Right atrium auricular region (tissue), 2 donors: ENCODE measurements at regions not wholly inside any gene's neighbourhood (a gene's known extent, or its start where the extent isn't known, plus 50 kb on each side); places are given as distances from the start of the nearest gene placed in this dataset.
"Not testable (repeated sequence)": the region's sequence is repeated elsewhere in the genome, so short reads cannot be mapped to it uniquely, and the experiment has no call there.

Experiments used
- DNase-seq: peaks from one replicate; pipeline ENCODE4 v3.0.0-alpha.2; 2019; ENCODE audit warnings: low spot score
- H3K27ac ChIP-seq, 2 donors: fragments of 200-600 bp; sonication (generic); 1 replicate in 1 of 2; 2 replicates in 1 of 2; pipeline ENCODE4 v1.5.1; 2016 to 2019
- H3K27me3 ChIP-seq, 2 donors: fragments of 200-600 bp; sonication (generic); one replicate each; pipeline versions ENCODE4 v1.5.1 to v1.6.0; 2017 to 2019
- H3K36me3 ChIP-seq: fragments of 200-600 bp; sonication (generic); one replicate; pipeline ENCODE4 v1.5.1; 2016
- H3K4me1 ChIP-seq, 2 donors: fragments of 200-600 bp; sonication (generic); one replicate each; pipeline versions ENCODE4 v1.5.1 to v1.6.0; 2017 to 2019
- H3K4me3 ChIP-seq, 2 donors: fragments of 200-600 bp; sonication (generic); 1 replicate in 1 of 2; 2 replicates in 1 of 2; pipeline ENCODE4 v1.5.1; 2017 to 2019; ENCODE audit warnings: mild to moderate bottlenecking in 1 of 2, moderate library complexity in 1 of 2
- H3K9me3 ChIP-seq, 2 donors: fragments of 200-600 bp; sonication (generic); one replicate each; pipeline ENCODE4 v1.5.1; 2019
- CTCF ChIP-seq, 2 donors: fragments of 200-600 bp; sonication (generic); IDR thresholded peaks; one replicate each; pipeline ENCODE4 v1.5.1; 2019; ENCODE audit warnings: antibody characterized with exemption in 2 of 2

DNA sequence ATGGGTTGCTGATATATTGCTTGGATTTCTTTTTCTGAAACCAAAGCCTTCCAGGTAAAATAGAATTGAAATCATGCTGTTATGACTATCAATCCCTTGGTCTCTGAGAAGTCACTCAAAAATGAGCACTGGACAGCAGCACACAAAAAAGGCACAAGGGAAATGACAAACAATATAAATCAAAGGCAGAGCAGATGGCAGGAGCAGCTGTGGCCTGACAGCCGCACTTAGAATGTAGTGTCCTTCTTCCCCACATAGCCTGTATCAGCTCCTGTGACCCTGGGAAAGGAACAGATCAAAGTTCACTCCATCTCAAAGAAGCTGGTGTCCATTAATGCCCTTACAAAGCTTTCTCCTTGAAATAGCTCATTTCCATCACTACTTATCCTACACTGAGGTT, 326.7 kb downstream of the SUCLG1 start:
- no peaks in the 10 kb centered on the region for H3K9me3 ChIP-seq
- no peaks in the 10 kb centered on the region for H3K27me3 ChIP-seq
- no peaks in the 10 kb centered on the region for H3K36me3 ChIP-seq
- no peak overlapping the region for H3K4me3 ChIP-seq
- H3K4me1 ChIP-seq = no peaks in the 10 kb centered on the region
- no peak for DNase-seq
- no peak for TF ChIP-seq CTCF (IDR thresholded peaks at IDR 0.05)
- H3K27ac ChIP-seq = no peak overlapping the region

DNA sequence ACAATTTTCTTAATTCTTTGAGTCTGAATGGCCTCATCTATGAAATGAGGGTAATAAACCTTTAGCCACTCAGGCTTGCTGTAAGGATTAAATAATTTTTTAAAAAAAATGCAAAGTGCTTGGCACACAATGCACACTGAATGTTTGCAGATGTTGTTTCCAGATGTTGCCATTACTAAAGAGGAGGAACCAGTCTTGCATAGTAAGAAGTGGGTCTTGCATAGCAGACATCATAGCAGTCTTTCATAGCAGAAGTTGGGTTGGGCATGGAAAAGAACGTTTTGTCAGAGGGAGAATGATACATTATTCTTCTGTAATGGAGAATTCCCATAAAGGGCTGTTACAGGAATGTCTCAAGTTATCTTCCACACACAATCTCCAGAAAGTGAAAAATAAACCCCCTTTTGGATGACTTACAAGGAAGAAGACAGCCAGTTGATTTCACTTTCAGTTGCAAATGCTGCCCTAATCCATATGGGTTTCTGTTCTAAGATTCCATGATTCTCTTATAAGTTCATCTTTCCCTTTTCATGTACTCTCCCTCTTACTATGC, 327.7 kb downstream of the SUCLG1 start:
- DNase-seq = no peak
- Histone ChIP-seq H3K4me1 (no peaks in the 10 kb centered on the region), H3K9me3 (no peaks in the 10 kb centered on the region), H3K27ac (no peak overlapping the region), H3K4me3 (no peak overlapping the region), H3K36me3 (no peaks in the 10 kb centered on the region), H3K27me3 (no peaks in the 10 kb centered on the region)
- no peak for TF ChIP-seq CTCF (IDR thresholded peaks at IDR 0.05)

GRCh38 chr2:84129018-84129417, 330.1 kb downstream of the SUCLG1 start:
- Histone ChIP-seq H3K9me3 (no peaks in the 10 kb centered on the region), H3K27me3 (no peaks in the 10 kb centered on the region), H3K4me3 (no peak overlapping the region), H3K4me1 (no peaks in the 10 kb centered on the region), H3K36me3 (no peaks in the 10 kb centered on the region), H3K27ac (no peak overlapping the region)
- no peak for TF ChIP-seq CTCF (IDR thresholded peaks at IDR 0.05)
- no peak for DNase-seq

DNA sequence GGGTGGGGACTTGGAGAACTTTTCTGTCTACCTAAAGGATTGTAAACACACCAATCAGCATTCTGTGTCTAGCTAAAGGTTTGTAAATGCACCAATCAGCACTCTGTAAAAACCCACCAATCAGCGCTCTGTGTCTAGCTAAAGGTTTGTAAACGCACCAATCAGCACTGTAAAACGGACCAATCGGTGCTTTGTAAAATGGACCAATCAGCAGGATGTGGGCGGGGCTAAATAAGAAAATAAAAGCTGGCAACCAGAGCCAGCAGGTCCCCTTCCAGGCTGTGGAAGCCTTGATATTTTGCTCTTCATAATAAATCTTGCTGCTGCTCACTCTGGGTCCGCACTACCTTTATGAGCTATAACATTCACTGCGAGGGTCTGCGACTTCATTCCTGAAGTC, 331.3 kb downstream of the SUCLG1 start:
- not testable (repeated sequence) for H3K9me3 ChIP-seq, H3K27ac ChIP-seq, H3K27me3 ChIP-seq, H3K4me1 ChIP-seq, H3K36me3 ChIP-seq, DNase-seq, H3K4me3 ChIP-seq

DNA sequence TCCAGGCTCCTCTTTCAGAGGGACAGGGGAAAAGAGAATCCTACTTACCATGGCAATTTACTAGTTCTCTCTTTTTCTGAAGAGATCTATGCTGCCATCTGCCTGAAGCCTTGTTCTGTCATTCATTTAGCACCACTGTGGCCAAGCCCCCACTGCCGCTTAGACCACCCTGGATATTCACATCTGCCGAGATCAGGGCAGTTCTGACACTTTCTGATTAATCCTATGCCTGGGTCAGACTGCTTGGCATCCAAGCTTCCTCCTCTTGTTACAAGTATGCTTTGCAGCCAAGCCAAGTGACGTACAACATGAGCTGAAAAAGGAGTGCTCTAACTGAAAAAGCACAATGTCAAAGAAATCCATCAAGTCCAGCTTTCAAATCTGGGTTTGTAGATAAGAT, 332.6 kb downstream of the SUCLG1 start:
- H3K9me3 ChIP-seq = no peaks in the 10 kb centered on the region
- no peaks in the 10 kb centered on the region for H3K27me3 ChIP-seq
- no peak for TF ChIP-seq CTCF (IDR thresholded peaks at IDR 0.05)

DNA sequence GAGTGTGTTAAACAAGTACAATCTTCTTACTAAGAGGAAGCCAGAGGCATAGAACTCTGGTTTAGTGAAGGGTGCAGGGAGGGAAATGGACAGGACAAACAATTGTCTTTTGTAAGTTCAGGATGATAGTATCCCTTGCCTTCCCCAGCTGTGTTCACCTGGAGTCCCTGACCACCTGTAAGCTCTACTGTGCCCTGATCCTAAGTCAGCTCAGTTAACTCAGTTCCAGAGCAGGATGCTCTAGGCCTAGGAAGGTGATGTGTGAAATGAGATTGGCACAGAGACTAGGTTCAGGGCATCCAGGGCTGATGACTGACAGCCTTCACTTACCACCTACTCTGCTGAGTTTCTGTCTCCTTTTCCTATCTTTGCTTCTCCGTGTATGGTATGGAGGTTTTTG, 333.0 kb downstream of the SUCLG1 start:
- no peak for DNase-seq
- Histone ChIP-seq H3K27me3 (no peaks in the 10 kb centered on the region), H3K4me1 (no peaks in the 10 kb centered on the region), H3K36me3 (no peaks in the 10 kb centered on the region), H3K27ac (no peak overlapping the region), H3K9me3 (no peaks in the 10 kb centered on the region), H3K4me3 (no peak overlapping the region)
- no peak for TF ChIP-seq CTCF (IDR thresholded peaks at IDR 0.05)

More for the DNA sequence above, 332.6 kb downstream of the SUCLG1 start:
- DNase-seq = no peak
- no peak overlapping the region for H3K27ac ChIP-seq
- H3K4me1 ChIP-seq = no peaks in the 10 kb centered on the region
- H3K36me3 ChIP-seq = no peaks in the 10 kb centered on the region
- H3K4me3 ChIP-seq = no peak overlapping the region
